ENCODE measurements at regions not wholly inside any gene's neighbourhood (a gene's known extent, or its start where the extent isn't known, plus 50 kb on each side); places are given as distances from the start of the nearest gene placed in this dataset.
A peak's percentile ranks its signal among the peaks of the same experiment; 100 is the strongest.

DNA sequence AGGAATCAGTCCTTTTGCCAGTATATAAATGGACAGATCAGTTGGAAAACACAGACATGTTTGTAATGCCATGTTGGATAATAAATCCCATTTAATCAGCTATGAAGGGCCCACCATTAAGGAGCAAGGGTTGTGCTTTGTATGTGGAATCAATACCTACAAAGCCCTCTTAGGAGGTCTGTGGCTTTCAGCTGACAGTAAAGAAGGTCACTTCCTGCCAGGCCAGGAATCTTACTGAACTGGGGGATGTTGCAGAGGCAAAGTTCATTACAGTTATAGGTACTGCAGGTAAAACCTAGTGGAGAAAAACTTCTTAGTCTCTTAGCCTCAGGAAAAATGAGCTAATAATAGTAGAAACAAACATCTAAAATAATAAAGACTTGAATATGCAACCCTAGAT lies 129.5 kb downstream of the FAM76B start:
- Histone ChIP-seq H3K36me3 (no peaks in the 10 kb centered on the region), H3K27ac (replicated peaks) (no peak overlapping the region), H3K4me1 (no peaks in the 10 kb centered on the region), H3K27me3 (ENCODE audit: low read depth) (no peaks in the 10 kb centered on the region), H3K4me3 (no peak overlapping the region), H3K9me3 (replicated peaks) (peaks cover 15% of the 10 kb centered on the region)
- TF ChIP-seq CTCF (IDR thresholded peaks at IDR 0.05; ENCODE audit: borderline replicate concordance), result no peak
- intact Hi-C loops (cut with micrococcal nuclease), result no loop called here
- no peak for DNase-seq

DNA sequence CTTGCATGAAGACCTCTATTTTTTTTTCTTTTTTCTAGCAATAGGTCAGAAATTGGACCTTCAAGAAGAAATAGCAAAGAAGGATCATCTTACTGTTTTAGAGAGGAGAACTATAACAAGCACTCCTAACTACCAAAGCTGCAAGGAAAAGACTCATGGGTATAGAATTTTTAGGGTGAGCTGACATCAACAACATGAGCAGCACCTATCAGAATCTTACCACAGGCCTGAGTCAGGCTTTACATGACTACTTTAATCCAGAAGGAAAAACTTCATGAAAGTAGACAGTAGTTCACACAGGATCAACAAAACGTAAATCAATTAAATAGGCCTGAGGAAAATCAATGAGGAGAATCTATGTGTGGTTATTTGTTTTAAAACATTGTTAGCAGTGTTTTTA lies 130.5 kb downstream of the FAM76B start:
- Histone ChIP-seq H3K36me3 (no peaks in the 10 kb centered on the region), H3K4me3 (no peak overlapping the region), H3K4me1 (no peaks in the 10 kb centered on the region), H3K9me3 (replicated peaks) (peaks cover 14% of the 10 kb centered on the region), H3K27ac (replicated peaks) (no peak overlapping the region), H3K27me3 (ENCODE audit: low read depth) (no peaks in the 10 kb centered on the region)
- no peak for TF ChIP-seq CTCF (IDR thresholded peaks at IDR 0.05; ENCODE audit: borderline replicate concordance)
- no peak for DNase-seq
- intact Hi-C loops (cut with micrococcal nuclease), result no loop called here

DNA sequence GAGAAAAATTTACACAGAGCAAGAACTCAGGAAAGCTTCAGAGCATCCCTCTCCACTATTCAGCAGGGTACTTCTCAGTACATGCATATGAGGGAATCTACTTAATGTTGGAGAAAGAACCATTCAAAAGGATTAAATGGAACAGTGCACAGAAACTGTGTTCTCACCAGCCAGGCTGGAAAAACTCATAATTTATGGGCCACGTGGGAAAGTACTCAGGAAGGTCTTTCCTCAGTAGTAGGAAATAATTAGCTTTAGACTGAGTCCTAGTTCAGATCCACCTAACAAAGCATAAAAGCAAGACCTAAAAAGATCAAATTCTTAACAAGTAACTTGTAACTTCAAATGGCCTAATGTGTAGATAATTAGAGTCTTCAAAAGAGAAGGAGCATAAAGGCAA lies 134.0 kb downstream of the FAM76B start:
- DNase-seq, result no peak
- H3K4me3 ChIP-seq, result no peak overlapping the region
- no peak for TF ChIP-seq CTCF (IDR thresholded peaks at IDR 0.05; ENCODE audit: borderline replicate concordance)
- H3K4me1 ChIP-seq, result peaks cover 8% of the 10 kb centered on the region
- no peaks in the 10 kb centered on the region for H3K36me3 ChIP-seq
- intact Hi-C loops (cut with micrococcal nuclease), result no loop called here
- no peaks in the 10 kb centered on the region for H3K27me3 ChIP-seq (ENCODE audit: low read depth)
- H3K27ac ChIP-seq (replicated peaks), result no peak overlapping the region
- no peaks in the 10 kb centered on the region for H3K9me3 ChIP-seq (replicated peaks)

DNA sequence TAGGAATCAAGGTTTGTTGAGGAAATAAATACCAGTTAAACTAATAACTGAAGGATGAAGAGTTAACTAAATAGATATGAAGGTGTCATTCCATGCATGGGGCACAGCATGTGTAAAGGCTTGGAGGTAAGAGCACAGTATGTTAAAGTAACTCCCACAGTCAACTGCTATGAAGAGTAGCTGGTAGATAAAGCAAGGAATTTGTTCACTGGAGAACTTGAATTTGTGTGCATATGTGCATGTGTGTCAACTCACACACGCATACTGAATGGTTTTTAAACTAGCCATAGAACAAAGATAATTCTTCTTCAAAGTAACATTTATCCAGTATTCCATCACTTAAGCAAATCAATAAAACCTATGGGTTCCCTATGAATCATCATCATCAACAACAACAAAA lies 135.9 kb downstream of the FAM76B start:
- Histone ChIP-seq H3K27ac (replicated peaks) (no peak overlapping the region), H3K27me3 (ENCODE audit: low read depth) (no peaks in the 10 kb centered on the region), H3K9me3 (replicated peaks) (no peaks in the 10 kb centered on the region), H3K4me3 (no peak overlapping the region), H3K36me3 (no peaks in the 10 kb centered on the region), H3K4me1 (peaks cover 8% of the 10 kb centered on the region)
- TF ChIP-seq CTCF (IDR thresholded peaks at IDR 0.05; ENCODE audit: borderline replicate concordance), result no peak
- no peak for DNase-seq
- intact Hi-C loops (cut with micrococcal nuclease), result no loop called here

- Histone ChIP-seq H3K4me1 (peaks cover 8% of the 10 kb centered on the region), H3K27me3 (ENCODE audit: low read depth) (no peaks in the 10 kb centered on the region), H3K27ac (replicated peaks) (no peak overlapping the region), H3K4me3 (no peak overlapping the region), H3K36me3 (no peaks in the 10 kb centered on the region), H3K9me3 (replicated peaks) (no peaks in the 10 kb centered on the region)
- no peak for TF ChIP-seq CTCF (IDR thresholded peaks at IDR 0.05; ENCODE audit: borderline replicate concordance)
- intact Hi-C loops (cut with micrococcal nuclease), result no loop called here
- no peak for DNase-seq
These were observed 136.5 kb downstream of the FAM76B start for GRCh38 chr11:95653099-95653498.

GRCh38 chr11:95652002-95652472 lies 137.5 kb downstream of the FAM76B start:
- intact Hi-C loops (cut with micrococcal nuclease), result no loop called here
- H3K27me3 ChIP-seq (ENCODE audit: low read depth), result no peaks in the 10 kb centered on the region
- DNase-seq, result no peak

More at GRCh38 chr11:95652002-95652472, 137.5 kb downstream of the FAM76B start:
- no peak for TF ChIP-seq CTCF (IDR thresholded peaks at IDR 0.05; ENCODE audit: borderline replicate concordance)
- Histone ChIP-seq H3K36me3 (no peaks in the 10 kb centered on the region), H3K9me3 (replicated peaks) (no peaks in the 10 kb centered on the region), H3K4me3 (no peak overlapping the region), H3K4me1 (peaks cover 8% of the 10 kb centered on the region), H3K27ac (replicated peaks) (peak overlapping the region; percentile 60)

Measured in left ventricle myocardium inferior (tissue), 1 donor.